Glutamatergic neuron (in vitro differentiated cells): ENCODE measurements at regions not wholly inside any gene's neighbourhood (a gene's known extent, or its start where the extent isn't known, plus 50 kb on each side); places are given as distances from the start of the nearest gene placed in this dataset.

Experiments
- DNase-seq: peaks from one replicate; pipeline ENCODE4 v3.0.0; 2022
- H3K27ac Mint-ChIP-seq: one replicate; pipeline ENCODE4 v1.8.0; 2020; ENCODE audit warnings: mild to moderate bottlenecking, mixed read lengths, inconsistent platforms; ENCODE audit not compliant: unreplicated experiment
- H3K27me3 Mint-ChIP-seq: one replicate; pipeline ENCODE4 v1.8.0; 2020; ENCODE audit warnings: mild to moderate bottlenecking, moderate library complexity, mixed read lengths, inconsistent platforms; ENCODE audit not compliant: unreplicated experiment
- H3K36me3 Mint-ChIP-seq: one replicate; pipeline ENCODE4 v1.8.0; 2020; ENCODE audit warnings: mild to moderate bottlenecking, mixed read lengths, inconsistent platforms; ENCODE audit not compliant: unreplicated experiment
- H3K4me1 Mint-ChIP-seq: one replicate; pipeline ENCODE4 v1.8.0; 2020; ENCODE audit warnings: mild to moderate bottlenecking, low read depth, mixed read lengths, inconsistent platforms; ENCODE audit not compliant: unreplicated experiment
- H3K4me3 Mint-ChIP-seq: one replicate; pipeline ENCODE4 v1.8.0; 2020; ENCODE audit warnings: mild to moderate bottlenecking, mixed read lengths, inconsistent platforms; ENCODE audit not compliant: unreplicated experiment
- H3K9me3 Mint-ChIP-seq: one replicate; pipeline ENCODE4 v1.8.0; 2020; ENCODE audit warnings: mild to moderate bottlenecking, moderate library complexity, mixed read lengths, inconsistent platforms; ENCODE audit not compliant: unreplicated experiment
- TF ChIP-seq, protein P1 (sequence below): fragments of 200-600 bp; sonication (generic); IDR thresholded peaks from one replicate; pipeline ENCODE4 v1.5.0; 2021; ENCODE audit not compliant: partially characterized antibody, unreplicated experiment

DNA sequence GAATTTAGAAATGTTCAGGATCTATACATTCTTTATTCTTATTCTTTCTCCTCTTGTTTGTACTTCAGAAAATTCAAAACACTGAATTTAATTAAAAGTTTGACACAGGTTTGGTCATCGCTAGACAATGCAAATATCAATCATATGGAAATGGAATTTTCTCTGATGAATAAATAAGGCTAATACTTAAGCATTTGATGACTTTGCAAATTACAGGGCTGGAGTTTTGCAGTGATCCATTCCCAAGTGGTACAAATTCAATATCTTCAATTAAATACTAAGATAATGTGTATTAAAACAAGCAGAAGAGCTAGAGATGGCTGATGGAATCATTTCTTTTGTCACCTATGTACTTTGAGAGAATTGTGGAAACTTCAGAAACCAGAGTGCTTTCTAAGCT lies 439.6 kb downstream of the DYNC2H1 start:
- peaks cover under 1% of the 10 kb centered on the region for H3K36me3 Mint-ChIP-seq
- DNase-seq = no peak
- H3K9me3 Mint-ChIP-seq = peaks cover 7% of the 10 kb centered on the region
- TF ChIP-seq, protein P1, sequence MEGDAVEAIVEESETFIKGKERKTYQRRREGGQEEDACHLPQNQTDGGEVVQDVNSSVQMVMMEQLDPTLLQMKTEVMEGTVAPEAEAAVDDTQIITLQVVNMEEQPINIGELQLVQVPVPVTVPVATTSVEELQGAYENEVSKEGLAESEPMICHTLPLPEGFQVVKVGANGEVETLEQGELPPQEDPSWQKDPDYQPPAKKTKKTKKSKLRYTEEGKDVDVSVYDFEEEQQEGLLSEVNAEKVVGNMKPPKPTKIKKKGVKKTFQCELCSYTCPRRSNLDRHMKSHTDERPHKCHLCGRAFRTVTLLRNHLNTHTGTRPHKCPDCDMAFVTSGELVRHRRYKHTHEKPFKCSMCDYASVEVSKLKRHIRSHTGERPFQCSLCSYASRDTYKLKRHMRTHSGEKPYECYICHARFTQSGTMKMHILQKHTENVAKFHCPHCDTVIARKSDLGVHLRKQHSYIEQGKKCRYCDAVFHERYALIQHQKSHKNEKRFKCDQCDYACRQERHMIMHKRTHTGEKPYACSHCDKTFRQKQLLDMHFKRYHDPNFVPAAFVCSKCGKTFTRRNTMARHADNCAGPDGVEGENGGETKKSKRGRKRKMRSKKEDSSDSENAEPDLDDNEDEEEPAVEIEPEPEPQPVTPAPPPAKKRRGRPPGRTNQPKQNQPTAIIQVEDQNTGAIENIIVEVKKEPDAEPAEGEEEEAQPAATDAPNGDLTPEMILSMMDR = no peak
- peaks cover 2% of the 10 kb centered on the region for H3K27me3 Mint-ChIP-seq
- H3K27ac Mint-ChIP-seq = no peak overlapping the region
- no peak overlapping the region for H3K4me3 Mint-ChIP-seq
- H3K4me1 Mint-ChIP-seq = peaks cover 2% of the 10 kb centered on the region

DNA sequence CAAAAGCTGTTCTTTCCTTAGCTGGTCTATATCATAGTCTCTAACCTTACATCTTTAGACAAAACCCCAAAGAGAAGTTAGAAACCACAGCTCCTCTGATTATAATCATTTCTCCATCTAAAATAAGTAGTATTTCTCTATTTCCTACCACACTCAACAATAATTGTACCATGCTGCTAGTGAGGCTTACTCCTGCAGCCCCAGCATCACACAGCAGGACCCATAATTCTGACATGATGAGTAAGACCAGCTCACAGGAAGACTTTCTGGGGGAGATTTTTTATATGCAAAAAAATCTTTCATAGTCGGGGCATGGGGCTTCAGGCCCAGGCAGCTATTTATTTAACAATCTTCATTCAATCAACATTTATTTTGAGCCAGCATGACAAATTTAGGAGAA lies 441.6 kb downstream of the DYNC2H1 start:
- H3K27ac Mint-ChIP-seq = no peak overlapping the region
- no peak overlapping the region for H3K4me3 Mint-ChIP-seq
- DNase-seq = no peak
- H3K36me3 Mint-ChIP-seq = no peaks in the 10 kb centered on the region
- H3K4me1 Mint-ChIP-seq = peaks cover 2% of the 10 kb centered on the region
- H3K27me3 Mint-ChIP-seq = no peaks in the 10 kb centered on the region
- H3K9me3 Mint-ChIP-seq = peaks cover 2% of the 10 kb centered on the region
- TF ChIP-seq, protein P1 = no peak

DNA sequence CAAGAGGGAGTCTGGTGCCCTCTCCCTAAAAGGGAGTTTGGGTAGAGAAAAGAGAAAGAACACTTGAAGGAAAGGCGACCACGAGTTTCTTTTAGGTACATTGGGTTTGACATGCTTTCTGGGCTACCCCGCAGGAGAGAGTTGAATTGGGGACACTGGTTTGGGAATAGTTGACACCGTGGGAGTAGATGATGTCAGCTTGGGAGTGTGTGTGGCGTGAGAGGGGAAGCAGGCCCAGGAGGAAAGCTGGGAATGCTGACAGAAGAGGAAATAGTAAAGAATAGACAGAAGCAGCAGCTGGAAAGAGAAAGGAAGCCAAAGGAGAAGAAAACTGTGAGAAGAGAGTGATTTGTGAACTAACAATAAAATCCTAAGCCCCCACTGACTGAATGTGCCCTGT lies 442.9 kb downstream of the DYNC2H1 start:
- Mint-ChIP-seq H3K9me3 (peaks cover 2% of the 10 kb centered on the region), H3K27ac (no peak overlapping the region), H3K27me3 (no peaks in the 10 kb centered on the region), H3K4me3 (no peak overlapping the region), H3K36me3 (no peaks in the 10 kb centered on the region), H3K4me1 (peaks cover under 1% of the 10 kb centered on the region)
- TF ChIP-seq, protein P1 = no peak
- no peak for DNase-seq

DNA sequence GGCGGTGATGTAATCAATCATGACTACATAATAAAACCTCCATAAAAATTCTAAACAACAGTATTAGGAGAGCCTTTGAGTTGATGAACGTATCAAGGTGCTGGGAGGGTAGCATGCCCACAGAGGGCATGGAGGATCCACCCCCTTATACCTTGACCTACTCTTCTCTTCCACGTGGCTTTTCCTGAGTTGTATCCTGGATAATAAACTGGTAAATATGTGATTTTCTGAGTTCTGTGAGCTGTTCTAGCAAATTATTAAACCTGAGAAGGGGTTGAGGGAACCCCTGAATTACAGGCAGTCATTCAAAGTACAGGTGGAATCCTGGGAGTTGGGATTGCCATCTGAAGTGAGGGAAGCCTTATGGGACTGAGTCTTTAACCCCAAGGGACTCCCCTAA lies 446.9 kb downstream of the DYNC2H1 start:
- Mint-ChIP-seq H3K4me3 (no peak overlapping the region), H3K36me3 (no peaks in the 10 kb centered on the region), H3K9me3 (peaks cover 2% of the 10 kb centered on the region), H3K4me1 (no peaks in the 10 kb centered on the region), H3K27ac (no peak overlapping the region), H3K27me3 (no peaks in the 10 kb centered on the region)
- TF ChIP-seq, protein P1 = no peak
- no peak for DNase-seq

DNA sequence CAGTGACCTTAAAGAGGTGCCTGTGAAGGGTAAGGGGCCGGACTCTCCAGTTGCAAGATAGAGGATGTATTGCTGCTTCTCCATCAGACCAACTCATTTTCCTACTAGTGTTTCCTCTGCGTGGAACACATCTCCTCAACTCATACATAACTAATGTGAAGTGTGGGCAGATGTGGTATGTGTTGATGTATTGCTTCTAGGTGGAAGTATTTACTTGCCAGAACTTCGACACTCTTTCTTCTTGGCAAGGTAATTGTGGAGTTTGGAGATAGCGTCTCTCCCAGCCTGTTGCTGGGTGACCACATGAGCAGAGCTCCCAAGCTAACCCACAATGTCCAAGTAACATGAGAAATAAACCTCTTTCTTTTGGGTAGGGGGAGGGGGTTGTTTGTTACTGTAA lies 456.9 kb downstream of the DYNC2H1 start:
- TF ChIP-seq, protein P1 = no peak
- H3K27me3 Mint-ChIP-seq = no peaks in the 10 kb centered on the region
- no peaks in the 10 kb centered on the region for H3K36me3 Mint-ChIP-seq
- no peak for DNase-seq
- no peaks in the 10 kb centered on the region for H3K4me1 Mint-ChIP-seq
- no peak overlapping the region for H3K27ac Mint-ChIP-seq
- H3K9me3 Mint-ChIP-seq = no peaks in the 10 kb centered on the region
- no peak overlapping the region for H3K4me3 Mint-ChIP-seq
